ENCODE measurements at regions not wholly inside any gene's neighbourhood (a gene's known extent, or its start where the extent isn't known, plus 50 kb on each side); places are given as distances from the start of the nearest gene placed in this dataset.

- H3K27ac ChIP-seq: no peak overlapping the region
Observed at GRCh38 chr11:8317159-8317558, 53.5 kb upstream of the LMO1 start.

DNA sequence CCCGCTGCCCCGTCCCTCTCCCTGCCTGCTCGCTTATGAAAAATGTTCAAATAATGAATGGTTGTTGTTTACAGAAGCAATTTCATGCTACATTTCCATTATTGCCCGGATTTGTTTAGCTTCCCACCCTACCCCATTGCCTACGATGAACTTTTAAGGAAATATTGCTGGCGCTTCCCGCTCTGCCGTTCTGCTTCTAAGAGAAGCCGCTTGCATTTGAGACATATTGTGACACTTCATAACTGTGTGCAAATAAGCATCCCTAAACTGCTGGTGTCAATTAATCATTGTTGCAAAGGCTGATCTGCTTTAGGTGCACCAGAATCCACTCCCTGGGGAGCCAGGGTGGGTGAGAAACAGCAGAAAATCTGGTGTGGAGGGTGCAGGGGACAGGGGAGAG, 52.3 kb upstream of the LMO1 start:
- Histone ChIP-seq H3K4me3 (no peak overlapping the region), H3K27me3 (replicated peaks; ENCODE audit: insufficient read depth) (no peaks in the 10 kb centered on the region), H3K9me3 (no peaks in the 10 kb centered on the region), H3K36me3 (no peaks in the 10 kb centered on the region), H3K27ac (no peak overlapping the region), H3K4me1 (ENCODE audit: control insufficient read depth in 1 of 2, low read depth in 2 of 2) (no peaks in the 10 kb centered on the region)
- DNase-seq (ENCODE audit: low spot score) (no peak), ATAC-seq (ENCODE audit: insufficient number of reproducible peaks, low FRiP score, low read depth) (no peak)
- no peak for TF ChIP-seq CTCF (IDR thresholded peaks at IDR 0.05)

More at GRCh38 chr11:8317159-8317558, 53.5 kb upstream of the LMO1 start:
- Histone ChIP-seq H3K27me3 (replicated peaks; ENCODE audit: insufficient read depth) (no peaks in the 10 kb centered on the region), H3K4me3 (no peak overlapping the region), H3K9me3 (no peaks in the 10 kb centered on the region), H3K4me1 (ENCODE audit: control insufficient read depth in 1 of 2, low read depth in 2 of 2) (no peaks in the 10 kb centered on the region), H3K36me3 (no peaks in the 10 kb centered on the region)
- no peak for TF ChIP-seq CTCF (IDR thresholded peaks at IDR 0.05)
- DNase-seq (ENCODE audit: low spot score) (no peak), ATAC-seq (ENCODE audit: insufficient number of reproducible peaks, low FRiP score, low read depth) (no peak)

DNA sequence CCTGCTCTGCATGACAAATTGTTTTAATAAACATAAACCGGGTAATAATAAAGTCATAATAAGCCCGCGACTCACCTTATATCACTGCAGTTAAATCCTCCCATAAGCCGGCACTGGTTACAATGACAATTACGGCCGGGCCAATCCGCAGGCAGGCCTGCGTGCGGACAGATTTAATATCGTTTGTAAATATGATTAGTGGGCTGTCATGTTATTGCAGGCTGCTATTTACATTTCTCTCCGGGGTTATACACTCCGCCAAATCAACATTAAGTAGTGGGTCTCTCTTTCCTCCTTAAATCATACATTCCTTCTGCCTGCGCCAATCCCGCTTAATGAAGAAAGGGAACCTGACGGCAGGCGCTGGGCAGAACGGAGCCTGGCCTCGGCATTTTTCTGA, 51.8 kb upstream of the LMO1 start:
- no peak for DNase-seq (ENCODE audit: low spot score)
- Histone ChIP-seq H3K27me3 (replicated peaks; ENCODE audit: insufficient read depth) (no peaks in the 10 kb centered on the region), H3K27ac (no peak overlapping the region), H3K4me3 (no peak overlapping the region), H3K36me3 (no peaks in the 10 kb centered on the region), H3K9me3 (no peaks in the 10 kb centered on the region), H3K4me1 (ENCODE audit: control insufficient read depth in 1 of 2, low read depth in 2 of 2) (no peaks in the 10 kb centered on the region)
- TF ChIP-seq CTCF (IDR thresholded peaks at IDR 0.05): no peak
- ATAC-seq (ENCODE audit: insufficient number of reproducible peaks, low FRiP score, low read depth): no peak

GRCh38 chr11:8314916-8315315, 51.2 kb upstream of the LMO1 start:
- DNase-seq (ENCODE audit: low spot score): no peak
- Histone ChIP-seq H3K36me3 (no peaks in the 10 kb centered on the region), H3K27ac (no peak overlapping the region), H3K27me3 (replicated peaks; ENCODE audit: insufficient read depth) (no peaks in the 10 kb centered on the region), H3K4me1 (ENCODE audit: control insufficient read depth in 1 of 2, low read depth in 2 of 2) (no peaks in the 10 kb centered on the region), H3K4me3 (no peak overlapping the region), H3K9me3 (no peaks in the 10 kb centered on the region)
- no peak for ATAC-seq (ENCODE audit: insufficient number of reproducible peaks, low FRiP score, low read depth)
- no peak for TF ChIP-seq CTCF (IDR thresholded peaks at IDR 0.05)

GRCh38 chr11:8313504-8314090, 49.9 kb upstream of the LMO1 start:
- Histone ChIP-seq H3K27ac (no peak overlapping the region), H3K4me1 (ENCODE audit: control insufficient read depth in 1 of 2, low read depth in 2 of 2) (no peaks in the 10 kb centered on the region), H3K9me3 (no peaks in the 10 kb centered on the region), H3K4me3 (no peak overlapping the region), H3K36me3 (no peaks in the 10 kb centered on the region), H3K27me3 (replicated peaks; ENCODE audit: insufficient read depth) (no peaks in the 10 kb centered on the region)
- DNase-seq (ENCODE audit: low spot score) (no peak), ATAC-seq (ENCODE audit: insufficient number of reproducible peaks, low FRiP score, low read depth) (no peak)
- no peak for TF ChIP-seq CTCF (IDR thresholded peaks at IDR 0.05)

Measured in thoracic aorta (tissue), 2 donors.